Uterus (tissue), 2 donors: ENCODE measurements at regions not wholly inside any gene's neighbourhood (a gene's known extent, or its start where the extent isn't known, plus 50 kb on each side); places are given as distances from the start of the nearest gene placed in this dataset.

Source experiments
- CTCF ChIP-seq, 4 experiments: fragments of 200-600 bp in 2 of 4; fragments of 450-650 bp in 2 of 4; sonication (generic) in 2 of 4; IDR thresholded peaks; one replicate each; pipeline ENCODE4 v1.5.1; 2016 to 2019; ENCODE audit warnings: antibody characterized with exemption in 4 of 4, mild to moderate bottlenecking in 2 of 4, moderate library complexity in 1 of 4
- POLR2A ChIP-seq, 2 donors: fragments of 450-650 bp; IDR thresholded peaks; one replicate each; pipeline ENCODE4 v1.6.1; 2016; ENCODE audit warnings: antibody characterized with exemption in 2 of 2, mild to moderate bottlenecking in 1 of 2, moderate library complexity in 1 of 2

DNA sequence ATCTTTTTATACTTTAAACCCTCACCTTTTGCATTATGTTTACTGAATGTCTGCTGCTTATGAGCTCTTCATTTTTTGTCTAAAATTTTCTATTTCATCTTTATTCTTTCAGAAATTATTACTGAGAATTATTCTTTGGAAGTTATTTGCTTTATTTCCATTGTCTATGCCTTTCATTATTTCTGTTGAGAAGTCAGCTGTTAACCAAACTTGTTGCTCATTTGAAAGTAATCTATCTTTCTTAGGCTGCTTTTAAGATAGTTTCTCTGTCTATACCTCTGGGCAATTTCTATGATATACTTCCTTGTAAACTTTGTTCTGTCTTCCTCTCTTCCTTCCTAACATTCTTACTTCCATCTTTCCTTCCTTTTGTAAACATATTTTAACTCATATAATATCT is 1165.9 kb upstream of the CELF2 start:
- TF ChIP-seq POLR2A (IDR thresholded peaks at IDR 0.05) (no peak), CTCF (IDR thresholded peaks at IDR 0.05) (no peak)
